GM13976 (cell line): ENCODE measurements at regions not wholly inside any gene's neighbourhood (a gene's known extent, or its start where the extent isn't known, plus 50 kb on each side); places are given as distances from the start of the nearest gene placed in this dataset.

Source experiments
- DNase-seq: peaks from one replicate; pipeline ENCODE4 v3.0.0; 2012; ENCODE audit warnings: low spot score
- in situ Hi-C: fragments of 300-500 bp; cut with MboI; formaldehyde crosslinking; loops from one replicate; pipeline ENCODE4 v1.12.0; 2022; ENCODE audit warnings: low sequenced_read_pairs, mixed read lengths, inconsistent platforms; ENCODE audit not compliant: unreplicated experiment
- TF ChIP-seq, protein P1 (sequence below): IDR thresholded peaks from 2 replicates; pipeline ENCODE4 v1.5.1; 2012; ENCODE audit warnings: borderline replicate concordance, mild to moderate bottlenecking; ENCODE audit not compliant: insufficient read depth; ENCODE audit errors: extremely low read depth, missing control alignments, control extremely low read depth

DNA sequence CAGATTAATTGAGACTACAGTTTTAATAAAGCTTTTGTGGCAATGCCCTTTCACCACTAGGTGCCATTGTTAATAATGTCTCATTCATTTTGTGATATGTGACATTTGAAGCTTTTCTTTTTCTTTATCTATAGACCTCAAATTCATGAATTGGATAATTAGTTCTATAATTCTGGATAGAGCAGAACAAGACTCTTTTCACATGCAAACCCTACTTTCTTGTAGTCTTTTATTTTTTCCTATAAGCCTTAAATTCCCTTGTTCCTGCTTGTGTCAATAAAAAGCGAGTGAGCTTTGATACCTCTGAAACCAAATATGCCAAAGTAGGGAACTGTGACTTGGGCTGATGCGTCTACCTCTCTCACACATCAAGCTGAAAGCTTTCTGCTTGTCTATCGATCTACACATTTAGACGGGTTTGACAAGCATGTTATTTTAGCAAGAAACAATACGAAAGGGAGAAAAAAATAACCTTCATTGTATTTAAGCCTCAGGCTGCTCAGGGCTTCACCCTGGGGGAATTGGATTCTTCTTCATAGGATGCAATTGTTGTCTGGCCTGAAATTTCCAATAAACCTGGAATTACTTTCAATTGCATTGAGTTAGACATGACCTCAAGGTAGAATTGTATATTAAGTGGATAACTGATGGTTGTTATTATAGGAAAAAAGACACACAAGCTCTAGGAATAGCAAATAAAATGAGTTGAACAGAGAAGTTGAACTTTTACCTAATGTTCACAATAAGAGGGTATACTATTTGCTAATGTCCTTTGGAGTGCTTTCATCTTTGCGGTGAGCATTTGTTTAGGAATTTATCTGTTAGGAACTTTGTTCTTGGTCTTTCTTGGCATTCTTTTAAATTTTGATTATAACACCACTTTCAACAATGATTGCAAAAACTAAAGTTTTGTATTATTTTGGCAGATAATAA, 1150.2 kb upstream of the PCDH9 start:
- TF ChIP-seq, protein P1, sequence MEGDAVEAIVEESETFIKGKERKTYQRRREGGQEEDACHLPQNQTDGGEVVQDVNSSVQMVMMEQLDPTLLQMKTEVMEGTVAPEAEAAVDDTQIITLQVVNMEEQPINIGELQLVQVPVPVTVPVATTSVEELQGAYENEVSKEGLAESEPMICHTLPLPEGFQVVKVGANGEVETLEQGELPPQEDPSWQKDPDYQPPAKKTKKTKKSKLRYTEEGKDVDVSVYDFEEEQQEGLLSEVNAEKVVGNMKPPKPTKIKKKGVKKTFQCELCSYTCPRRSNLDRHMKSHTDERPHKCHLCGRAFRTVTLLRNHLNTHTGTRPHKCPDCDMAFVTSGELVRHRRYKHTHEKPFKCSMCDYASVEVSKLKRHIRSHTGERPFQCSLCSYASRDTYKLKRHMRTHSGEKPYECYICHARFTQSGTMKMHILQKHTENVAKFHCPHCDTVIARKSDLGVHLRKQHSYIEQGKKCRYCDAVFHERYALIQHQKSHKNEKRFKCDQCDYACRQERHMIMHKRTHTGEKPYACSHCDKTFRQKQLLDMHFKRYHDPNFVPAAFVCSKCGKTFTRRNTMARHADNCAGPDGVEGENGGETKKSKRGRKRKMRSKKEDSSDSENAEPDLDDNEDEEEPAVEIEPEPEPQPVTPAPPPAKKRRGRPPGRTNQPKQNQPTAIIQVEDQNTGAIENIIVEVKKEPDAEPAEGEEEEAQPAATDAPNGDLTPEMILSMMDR, result no peak
- in situ Hi-C loops, result no loop called here
- no peak for DNase-seq

DNA sequence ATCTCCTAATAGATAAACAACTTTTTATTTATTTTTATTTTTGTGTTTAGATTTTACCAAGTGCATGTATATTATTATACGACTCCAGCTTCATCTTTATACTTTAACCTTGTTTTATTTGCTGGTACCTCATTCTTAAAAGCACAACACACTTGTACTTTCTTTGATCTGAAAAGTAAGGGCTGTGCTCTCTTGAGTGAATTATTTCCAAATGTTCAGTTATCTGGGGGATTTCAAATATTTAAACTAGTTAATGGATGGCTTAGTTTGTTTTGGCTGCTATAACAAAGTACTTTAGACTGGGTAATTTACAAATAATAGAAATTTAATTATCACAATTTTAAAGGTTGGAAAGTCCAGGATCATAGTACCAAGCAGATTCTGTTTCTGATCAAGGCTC, 1148.2 kb upstream of the PCDH9 start:
- in situ Hi-C loops, result no loop called here
- DNase-seq, result no peak
- TF ChIP-seq, protein P1, result no peak

DNA sequence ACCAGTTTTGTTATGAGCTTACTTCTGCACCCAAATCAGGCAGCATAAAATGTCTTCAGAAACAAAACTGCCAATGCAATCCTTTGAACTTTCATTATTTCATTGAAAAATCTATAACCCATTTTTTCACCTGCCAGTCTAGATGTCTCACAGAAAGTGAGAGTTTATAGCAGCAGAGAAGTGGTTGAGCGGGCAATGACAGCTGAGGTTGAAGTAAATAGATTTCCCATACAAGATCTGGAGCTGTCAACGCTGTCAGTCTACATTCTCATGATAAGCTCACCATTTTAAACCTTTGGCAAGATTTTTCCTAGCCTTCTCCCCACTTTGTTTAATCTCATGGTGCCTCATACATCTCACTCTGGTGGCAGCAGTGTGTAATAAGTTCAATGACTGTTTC, 1144.9 kb upstream of the PCDH9 start:
- TF ChIP-seq, protein P1, result no peak
- in situ Hi-C loops, result no loop called here
- no peak for DNase-seq

DNA sequence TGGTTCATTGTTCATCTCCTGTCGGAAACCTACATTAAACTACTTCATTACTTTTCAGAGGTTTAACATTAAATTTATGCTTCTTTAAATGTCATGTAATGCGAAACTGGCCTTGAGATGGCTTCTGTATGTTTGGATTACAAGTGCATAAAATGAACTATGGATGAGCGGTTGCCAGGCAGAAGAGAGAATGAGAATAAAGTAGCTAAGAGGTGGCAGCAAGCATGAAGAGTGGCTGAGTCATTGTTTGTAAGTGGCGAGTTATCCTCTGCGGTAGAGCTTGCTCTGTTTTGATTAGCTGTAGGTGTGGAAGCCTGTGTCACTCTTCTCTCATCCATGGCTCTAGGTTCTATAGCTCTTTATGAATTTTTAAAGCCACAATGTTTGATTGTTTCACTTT, 1139.6 kb upstream of the PCDH9 start:
- in situ Hi-C loops, result no loop called here
- TF ChIP-seq, protein P1, result no peak
- no peak for DNase-seq

DNA sequence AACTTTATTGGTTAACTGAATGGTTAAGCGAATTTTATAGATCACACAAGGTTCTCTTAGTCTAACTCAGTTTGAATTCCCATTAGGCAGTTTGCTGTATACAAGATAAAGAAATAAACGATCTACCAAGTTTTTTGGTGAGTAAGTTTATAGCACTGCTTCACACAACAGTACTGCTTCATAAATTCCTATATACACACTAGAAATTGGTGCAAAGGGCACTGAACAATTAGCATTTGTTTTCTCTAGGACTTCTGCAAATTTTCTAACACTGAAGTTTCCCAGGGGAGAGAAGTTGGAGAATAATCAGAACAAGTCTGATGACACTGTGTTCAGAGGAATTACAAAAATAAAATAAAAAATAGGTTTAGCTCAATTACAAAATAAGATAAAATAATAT, 1138.8 kb upstream of the PCDH9 start:
- TF ChIP-seq, protein P1, result no peak
- in situ Hi-C loops, result no loop called here
- no peak for DNase-seq

DNA sequence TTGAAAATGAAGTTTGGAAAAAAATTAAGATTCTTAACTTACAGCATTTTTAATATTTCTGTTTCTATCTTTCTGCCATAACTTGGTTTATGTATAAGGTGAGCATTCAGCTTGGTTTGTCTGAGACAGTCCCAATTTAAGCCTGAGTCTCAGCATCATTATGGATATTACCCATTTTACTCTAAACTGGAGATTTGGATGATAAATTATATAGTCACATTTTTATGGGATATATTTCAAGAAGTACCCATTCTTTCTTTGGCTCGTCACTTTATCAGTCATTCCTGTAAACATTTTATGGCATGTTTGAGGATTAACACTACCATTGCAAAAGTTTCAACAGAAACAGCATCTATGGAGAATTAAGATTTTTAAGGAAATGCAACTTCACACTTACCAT, 1129.0 kb upstream of the PCDH9 start:
- DNase-seq, result no peak
- in situ Hi-C loops, result no loop called here
- TF ChIP-seq, protein P1, result no peak
